NCI-H526 (cell line): ENCODE measurements at regions not wholly inside any gene's neighbourhood (a gene's known extent, or its start where the extent isn't known, plus 50 kb on each side); places are given as distances from the start of the nearest gene placed in this dataset.
"Not testable (repeated sequence)": the region's sequence is repeated elsewhere in the genome, so short reads cannot be mapped to it uniquely, and the experiment has no call there.

Source experiments
- DNase-seq, 2 experiments: peaks; one replicate each; lab custom pipeline; 2025; lab: John Stamatoyannopoulos, UW

DNA sequence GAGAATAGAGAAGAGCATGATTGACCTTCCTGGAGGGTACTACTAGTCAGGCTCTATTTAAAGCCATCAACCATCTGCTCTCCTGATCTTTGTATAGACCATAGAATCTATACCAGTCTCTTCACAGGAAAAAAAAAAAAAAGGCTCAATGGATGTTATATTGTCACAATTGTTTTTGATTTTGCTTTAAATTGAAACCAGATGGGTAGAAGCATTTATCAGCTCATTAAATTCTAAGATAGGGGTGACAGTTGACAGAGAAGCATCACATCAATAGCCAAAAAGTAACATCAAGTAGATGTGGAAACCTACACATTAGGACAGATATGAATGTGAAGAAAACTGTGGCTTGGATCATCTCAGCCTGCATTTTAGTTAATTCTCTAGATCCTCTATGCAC lies 558.9 kb upstream of the MBL2 start:
- no peak for DNase-seq

DNA sequence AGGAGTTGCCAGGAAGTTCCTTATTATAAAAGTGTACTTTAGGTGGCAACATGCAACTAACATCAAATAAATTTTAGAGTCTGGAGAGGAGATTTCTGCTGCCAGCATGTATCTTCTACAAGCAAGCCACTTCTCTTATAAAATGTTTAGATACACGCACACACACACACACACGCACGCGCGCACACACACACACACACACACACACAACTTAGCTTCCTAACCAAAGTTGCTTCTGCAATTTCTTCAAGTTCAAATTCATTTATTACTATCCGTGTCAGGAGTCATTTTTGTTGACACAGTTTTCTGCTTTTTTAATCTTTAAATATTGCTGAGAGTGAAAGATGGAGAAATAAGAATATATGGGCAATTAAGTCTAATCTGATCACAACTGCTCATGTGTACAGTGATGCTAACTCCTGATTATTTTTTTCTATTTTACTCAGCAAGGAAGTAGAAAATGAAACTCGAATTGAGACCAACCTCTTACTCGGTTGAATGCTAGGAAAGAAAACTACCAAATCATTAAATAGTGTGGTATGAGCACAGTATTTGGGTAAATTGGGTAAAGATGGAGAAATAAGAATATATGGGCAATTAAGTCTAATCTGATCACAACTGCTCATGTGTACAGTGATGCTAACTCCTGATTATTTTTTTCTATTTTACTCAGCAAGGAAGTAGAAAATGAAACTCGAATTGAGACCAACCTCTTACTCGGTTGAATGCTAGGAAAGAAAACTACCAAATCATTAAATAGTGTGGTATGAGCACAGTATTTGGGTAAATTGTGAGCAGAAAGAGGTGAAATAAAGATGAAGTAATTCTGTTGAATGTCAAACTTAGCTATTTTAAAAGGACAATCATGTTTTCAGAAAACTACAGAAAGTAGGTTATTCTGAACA lies 554.1 kb upstream of the MBL2 start:
- not testable (repeated sequence) for DNase-seq

DNA sequence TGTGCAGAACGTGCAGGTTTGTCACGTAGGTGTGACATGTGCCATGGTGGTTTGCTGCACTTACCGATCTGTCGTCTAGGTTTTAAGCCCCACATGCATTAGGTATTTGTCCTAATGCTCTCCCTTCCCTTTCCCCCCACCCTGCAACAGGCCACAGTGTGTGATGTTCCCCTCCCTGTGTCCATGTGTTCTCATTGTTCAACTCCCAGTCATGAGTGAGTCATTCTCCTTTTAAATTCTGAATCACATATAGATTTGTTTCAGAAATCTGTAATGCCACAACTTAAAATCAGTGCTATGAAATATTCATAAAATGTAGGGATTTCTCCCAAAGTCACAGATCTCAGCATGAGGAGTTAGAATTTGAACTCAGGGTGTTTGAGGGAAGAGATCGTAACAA lies 552.5 kb upstream of the MBL2 start:
- DNase-seq = no peak

DNA sequence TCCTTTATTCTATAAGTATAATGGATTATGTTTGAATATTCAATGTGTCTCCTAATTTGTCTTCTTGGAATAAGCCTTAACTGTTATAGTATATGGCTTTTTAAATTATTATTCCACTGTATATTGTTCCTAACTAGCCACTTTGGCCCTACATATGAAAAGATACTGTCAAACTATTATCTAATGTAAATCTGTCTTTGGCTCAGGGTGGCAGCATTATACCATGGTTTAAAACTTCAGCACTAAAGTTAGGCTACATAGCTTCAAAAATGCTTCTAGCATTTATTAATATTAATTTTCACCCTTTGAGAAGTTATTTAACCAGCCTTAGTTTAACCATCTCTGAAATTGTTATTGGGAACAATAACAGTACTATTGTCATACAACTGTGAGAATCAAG lies 543.1 kb upstream of the MBL2 start:
- no peak for DNase-seq

DNA sequence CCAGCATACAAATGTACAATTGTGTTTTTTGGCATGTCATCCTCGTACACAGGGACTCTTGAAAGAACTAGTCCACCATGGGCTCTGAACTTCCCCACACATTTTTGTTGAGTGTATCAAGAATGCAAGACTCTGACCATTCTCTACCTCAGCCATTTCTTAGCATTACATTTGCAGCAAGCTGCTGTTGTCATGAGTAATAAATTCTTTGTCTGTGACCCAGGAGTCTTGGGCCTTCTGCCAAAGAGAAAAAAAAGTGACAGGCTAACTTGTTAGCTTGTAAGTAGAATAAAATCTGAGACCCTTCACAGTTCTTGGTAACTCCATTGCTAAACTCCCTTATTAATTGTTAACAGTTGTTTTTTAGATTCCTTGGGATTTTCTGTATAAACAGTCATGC lies 542.3 kb upstream of the MBL2 start:
- DNase-seq = no peak

DNA sequence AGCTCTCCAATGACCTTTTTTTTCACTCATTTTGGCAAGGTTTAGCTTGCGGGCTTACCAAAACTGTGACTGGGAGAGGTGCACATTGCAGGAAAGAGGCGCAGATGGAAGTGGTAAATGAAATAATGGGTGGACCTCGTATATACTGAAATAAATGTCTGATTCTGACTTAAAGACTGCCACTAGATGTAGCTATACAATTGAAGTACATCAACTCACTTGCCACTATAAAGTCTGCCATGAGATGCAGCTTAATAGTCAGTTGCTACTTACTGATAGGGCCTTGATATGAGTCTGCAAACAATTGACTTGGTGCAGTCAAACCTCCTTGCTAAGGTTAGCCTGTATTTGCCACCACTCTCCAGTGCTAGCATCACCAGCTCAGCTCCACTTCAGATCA lies 525.9 kb upstream of the MBL2 start:
- no peak for DNase-seq

DNA sequence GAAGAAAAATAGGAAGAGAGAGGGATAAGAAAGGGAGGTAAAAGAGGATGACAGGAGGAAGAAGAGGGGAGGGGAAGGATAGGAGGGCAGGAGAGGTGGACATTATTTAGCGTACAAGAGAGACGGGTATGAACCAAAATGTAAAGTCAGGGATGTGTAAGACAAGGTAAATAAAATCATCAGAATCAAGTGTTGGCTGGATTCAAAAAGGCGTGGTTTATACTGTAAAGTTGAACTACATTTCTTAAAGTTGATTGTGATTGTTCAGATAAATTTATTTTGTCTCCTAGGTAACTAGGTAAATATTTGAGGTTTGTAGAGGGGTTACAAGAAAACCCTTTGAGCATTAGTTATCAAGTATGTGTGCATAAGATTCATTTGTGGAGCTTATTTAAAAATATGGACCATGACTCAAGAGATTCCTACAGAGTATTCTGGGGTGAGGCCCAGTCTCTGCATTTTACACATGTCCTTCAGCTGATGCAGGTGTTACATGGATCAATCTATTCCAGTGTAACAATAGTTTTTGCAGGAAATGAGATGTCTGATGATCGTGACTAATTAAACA lies 512.1 kb upstream of the MBL2 start:
- DNase-seq = no peak

DNA sequence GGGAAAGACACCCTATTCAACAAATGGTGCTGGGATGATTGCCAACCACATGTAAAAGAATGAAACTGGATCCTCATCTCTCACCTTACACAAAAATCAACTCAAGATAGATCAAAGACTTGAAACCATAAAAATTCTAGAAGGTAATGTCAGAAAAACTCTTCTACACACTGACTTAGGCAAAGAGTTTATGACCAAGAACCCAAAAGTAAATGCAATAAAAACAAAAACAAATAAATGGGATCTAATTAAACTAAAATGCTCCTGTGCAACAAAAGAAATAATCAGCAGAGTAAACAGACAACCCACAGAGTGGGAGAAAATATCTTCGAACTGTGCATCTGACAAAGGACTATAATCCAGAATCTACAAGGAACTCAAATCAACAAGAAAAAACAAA lies 504.2 kb upstream of the MBL2 start:
- DNase-seq = no peak

DNA sequence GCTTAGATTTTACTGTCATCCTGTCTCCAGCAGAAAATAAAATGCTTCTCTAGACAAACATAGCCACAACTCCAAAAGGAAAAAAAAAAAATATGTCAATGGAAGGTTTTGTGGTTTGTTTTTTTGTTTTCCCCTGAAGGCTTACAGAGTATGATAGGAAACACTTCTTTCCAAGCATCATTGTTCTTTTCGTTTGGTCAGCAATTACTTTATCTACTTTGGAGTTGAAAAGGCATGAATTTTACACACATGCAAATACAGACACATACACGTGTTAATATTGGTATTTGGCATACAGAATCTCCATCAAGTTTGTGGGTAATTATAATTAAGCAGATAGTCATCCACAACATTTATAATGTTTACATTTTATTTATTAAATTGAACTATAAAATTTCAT lies 496.9 kb upstream of the MBL2 start:
- DNase-seq = no peak

DNA sequence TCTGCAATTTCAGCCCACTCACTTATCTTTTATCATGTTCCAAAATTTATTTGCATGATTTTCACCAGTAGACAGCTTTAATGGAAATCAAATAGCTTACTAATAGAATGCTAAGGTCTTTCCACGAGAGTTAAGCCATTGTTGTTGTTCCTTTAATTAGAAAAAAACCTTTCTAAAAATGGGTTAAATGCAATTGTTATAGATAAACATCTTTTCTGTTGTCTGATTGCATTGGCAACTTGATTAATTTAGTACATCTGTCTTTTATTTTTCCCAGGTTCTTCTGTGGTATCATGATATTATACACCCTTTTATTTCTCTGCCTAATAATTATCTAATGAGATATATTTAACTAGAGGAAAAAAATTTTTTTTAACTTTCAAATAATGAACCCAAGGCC lies 487.6 kb upstream of the MBL2 start:
- no peak for DNase-seq

DNA sequence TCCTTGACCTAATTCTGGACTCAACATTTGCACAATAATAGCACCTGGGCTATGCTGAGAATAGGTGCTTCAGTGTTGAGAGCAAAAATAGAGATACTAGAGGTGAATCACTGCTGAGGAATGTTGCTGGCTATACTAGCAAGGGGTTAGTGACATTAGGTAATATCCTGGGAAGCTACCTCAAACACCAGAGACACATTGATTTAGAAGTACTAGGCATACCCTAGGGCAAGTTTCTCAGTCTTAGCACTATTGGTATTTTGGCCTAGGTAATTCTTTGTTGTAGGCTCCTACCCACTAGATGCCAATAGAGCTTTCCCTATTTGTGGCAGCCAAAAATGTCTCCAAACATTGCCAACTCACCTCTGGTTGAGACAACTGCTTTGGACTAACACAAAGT lies 484.0 kb upstream of the MBL2 start:
- DNase-seq = no peak

DNA sequence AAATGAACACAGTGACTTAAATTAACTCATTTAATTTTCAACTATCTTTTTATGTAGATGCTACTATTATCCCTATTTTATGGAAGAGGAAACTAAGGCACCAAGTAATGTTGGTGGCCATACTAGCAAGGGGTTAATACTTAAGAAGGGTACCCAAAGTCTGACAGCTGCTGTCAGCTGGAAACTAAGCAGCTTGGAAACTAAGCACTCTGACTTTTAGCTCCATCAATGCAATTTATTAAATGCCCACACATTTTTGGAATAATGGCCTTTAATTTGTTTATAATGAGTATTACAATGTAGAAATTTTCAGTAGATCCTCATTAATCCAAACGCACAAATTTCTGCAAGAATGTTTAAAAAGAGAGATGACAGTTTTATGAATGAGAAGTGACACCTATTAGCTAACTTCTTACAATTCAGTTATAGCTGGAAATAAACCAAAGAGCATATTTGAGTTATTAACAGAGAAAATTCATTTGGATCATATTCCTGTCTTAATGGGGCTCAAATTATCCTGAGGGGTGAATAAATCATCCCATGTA lies 483.1 kb upstream of the MBL2 start:
- DNase-seq = no peak

DNA sequence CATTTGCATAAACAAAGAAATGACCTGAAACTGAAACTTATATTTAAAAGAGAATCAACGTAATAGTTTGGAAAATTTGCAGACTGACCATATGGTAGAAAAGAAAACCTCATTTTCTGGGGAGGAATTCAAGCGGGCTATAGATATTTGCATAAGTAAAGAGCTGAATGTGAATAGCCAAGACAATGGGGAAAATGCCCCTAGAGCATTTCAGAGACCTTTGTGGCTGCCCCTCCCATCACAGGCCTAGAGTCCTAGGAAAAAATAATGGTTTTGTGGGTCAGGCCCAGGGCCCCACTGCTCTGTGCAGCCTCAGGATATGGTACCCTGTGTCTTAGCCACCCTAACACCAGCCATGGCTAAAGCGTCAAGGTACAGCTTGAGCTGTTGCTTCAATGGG lies 480.6 kb upstream of the MBL2 start:
- DNase-seq = no peak

DNA sequence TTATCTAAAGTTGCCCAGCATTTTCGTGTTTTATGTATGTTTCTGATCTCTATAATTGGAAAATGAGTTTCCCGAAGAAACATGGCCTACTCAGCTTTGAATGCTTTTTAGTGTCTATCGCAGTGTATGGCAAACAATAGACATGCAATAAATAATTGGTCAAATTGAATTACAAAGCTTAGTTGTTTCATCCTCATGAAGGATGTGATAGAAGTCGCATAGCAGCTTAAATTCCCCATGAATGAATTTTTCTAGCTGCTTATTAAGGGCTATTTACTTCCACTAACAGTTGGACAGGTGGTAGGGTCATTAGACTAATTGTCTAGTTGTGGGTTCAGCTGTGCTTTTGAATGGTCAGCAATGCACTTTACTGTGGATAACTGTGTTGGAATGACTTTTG lies 467.3 kb upstream of the MBL2 start:
- DNase-seq = no peak

DNA sequence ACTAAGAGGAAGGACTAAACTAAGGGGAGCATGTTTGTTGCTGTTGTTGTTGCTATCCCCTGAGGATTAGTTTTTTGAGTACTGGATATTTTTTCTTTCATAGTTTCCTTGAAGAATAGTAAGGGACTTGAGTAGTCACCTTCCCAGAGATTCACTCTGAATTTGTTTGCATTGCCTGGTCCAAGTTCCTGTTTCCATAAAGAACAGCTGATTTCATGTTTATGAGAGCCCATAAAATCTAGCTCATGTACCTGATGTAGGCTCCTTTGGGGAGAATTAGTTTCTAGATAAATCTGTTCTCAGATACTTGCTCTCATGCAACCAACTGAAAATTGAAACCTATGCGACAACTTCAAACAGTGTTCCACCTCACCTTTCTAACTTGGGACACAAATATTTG lies 464.4 kb upstream of the MBL2 start:
- DNase-seq = no peak

DNA sequence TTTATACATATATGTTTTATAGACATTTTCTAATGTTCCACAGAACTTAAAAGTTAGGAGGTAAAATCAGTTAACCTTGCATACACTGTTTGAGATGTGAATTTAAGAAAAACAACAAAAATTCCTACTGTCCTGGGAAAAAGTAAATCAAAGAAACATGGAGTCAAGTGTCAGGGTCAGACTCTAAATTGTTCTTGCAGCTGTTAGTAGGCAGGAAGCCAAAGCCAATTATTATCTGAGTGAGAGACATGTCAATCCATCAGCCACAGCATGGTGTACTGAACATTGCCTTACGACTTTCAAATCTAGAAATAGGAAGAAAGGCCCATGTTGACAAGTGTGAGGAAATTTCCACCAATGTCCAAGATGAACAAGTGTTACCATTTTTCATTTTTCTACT lies 461.2 kb upstream of the MBL2 start:
- DNase-seq = no peak

DNA sequence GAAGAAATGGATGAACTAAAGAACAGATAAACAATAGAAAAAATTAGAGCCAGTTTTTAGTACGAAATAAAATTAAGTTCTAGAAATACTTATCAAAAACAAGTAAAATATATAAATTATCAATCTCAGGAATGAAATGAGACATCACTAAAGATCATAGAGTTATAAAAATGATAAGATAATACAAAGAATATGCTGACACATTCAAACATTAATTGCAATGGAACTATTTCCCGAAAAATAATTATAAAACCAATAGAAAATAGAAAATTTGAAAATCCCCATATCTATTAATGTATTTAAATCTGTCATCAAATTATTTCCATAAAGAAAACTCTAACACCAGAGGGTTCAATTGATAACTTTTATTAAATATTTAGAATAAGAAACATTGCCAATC lies 458.1 kb upstream of the MBL2 start:
- DNase-seq = no peak

DNA sequence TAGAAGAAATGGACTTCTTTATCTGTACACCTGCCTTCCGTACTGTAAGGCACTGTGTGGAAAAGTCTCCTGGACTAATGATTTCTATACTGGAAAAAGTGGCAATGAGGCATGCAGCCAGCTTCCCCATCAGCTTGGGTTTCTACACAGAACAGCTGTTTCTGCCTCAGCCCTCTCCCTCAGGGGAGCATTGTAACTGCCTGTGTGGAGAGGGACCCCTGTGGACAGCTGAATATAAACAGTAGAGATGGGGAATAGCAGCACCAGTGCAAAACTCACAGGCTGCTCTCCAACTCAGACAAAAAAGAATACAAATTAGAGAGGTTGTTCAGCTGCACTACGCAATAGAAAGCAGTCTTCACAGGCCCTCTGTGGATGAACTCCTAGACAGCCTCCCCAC lies 451.3 kb upstream of the MBL2 start:
- DNase-seq = no peak

DNA sequence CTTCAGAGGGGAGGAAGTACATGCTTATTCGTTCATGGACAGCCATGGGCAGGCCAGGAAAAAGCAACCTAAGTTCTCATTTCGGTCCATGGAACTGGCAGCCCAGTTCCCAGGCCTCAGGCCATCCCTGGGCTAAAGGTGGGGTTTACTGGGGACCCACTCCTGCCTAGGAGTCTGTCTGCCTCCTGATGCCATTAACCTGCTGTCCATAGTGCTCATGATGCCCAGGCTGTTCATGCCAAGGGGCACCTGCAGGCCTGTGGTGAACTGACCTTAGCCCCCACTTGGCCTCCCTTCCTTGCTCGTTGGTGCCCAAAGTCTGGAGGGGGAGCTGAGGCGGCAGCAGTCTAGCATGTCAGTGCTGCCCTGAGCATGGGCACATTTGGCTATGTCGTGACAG lies 450.2 kb upstream of the MBL2 start:
- no peak for DNase-seq

DNA sequence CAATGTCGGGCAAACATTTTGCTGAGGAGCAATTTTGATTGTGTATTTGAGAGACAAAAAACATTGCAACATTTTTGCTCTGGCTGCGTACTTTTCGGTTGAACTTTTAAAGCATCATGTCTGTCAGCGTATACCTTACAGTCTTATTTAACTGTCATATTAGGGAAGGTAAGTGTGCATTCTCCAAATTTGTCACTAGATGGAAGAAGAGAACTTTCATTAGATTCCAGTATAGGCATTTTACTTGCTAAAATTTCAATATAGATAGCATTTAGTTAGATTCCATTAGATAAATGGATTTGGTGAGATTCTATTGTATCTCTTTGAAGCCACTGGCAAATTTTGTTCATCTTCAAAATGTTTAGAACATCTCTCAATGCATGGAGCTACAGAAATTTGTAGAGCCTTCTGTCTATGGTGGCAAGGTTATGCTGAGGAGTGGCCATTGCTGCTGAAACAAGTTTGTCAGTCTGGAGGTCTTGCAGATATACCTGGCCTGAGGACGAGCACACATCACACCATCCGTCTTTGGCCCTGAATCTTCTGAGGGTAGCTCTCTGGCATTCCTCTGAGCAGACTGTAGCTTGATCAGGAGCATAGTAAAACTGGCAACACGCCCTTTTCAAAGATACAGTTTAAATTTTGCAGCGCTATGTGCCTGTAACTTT lies 437.5 kb upstream of the MBL2 start:
- DNase-seq = peak in 1 of 2 experiments; percentile 15

DNA sequence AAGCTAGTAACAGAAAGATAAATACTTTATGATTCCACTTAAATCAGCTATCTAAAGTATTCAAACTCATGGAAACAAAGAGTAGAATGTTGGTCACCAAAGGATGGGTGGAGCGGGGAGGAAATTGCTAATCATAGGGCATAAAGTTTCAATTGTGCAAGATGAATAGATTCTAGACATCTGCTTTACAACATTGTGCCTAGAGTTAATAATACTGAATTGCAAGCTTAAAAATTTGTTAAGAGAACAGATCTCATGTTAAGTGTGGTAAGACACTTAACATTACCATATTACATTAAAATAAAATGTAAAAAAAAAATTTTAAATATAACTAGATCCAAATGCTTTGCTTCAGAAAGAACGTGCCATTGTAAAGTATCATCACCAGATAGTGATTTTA lies 411.1 kb upstream of the MBL2 start:
- no peak for DNase-seq

DNA sequence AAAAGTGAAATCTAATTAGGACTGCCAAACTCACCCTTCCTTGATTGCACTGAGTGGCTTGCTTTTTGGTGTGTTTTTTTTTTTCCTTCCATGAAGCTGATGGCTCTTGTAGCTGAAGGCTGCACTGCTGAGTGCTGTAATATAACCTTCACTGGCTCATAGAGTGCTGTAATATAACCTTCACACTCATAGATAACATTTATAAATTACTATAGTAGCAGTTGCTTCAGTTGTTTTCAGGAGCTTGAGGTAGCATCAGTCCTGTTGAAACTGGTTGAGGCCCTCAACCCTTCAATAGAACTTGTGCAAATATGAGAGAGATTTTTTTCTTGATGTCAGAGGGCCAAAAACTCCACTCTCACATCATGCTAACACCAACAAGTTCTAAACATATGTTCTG lies 404.9 kb upstream of the MBL2 start:
- DNase-seq = no peak

DNA sequence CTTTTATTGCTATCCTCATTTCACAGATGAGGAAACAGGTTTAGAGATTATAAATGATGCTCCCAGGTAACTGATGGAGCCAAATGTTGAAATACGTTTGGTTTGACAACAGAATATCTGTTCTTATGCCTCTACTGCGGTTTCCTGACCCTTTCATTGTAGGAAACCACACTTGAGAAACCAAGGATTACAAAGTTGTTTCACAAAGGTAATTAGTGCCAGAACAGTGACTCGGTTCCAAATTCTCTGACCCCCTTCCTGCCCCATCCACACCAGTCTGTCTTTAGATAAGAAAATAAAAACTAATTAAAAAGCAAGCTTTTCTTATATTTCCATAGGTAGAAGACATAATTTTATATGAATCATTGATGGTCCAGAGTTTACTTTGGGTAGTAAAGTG lies 393.7 kb upstream of the MBL2 start:
- DNase-seq = no peak
